HG02970 (cell line): ENCODE measurements at regions not wholly inside any gene's neighbourhood (a gene's known extent, or its start where the extent isn't known, plus 50 kb on each side); places are given as distances from the start of the nearest gene placed in this dataset.

ENCODE experiments used
- ATAC-seq: cut with Tn5 transposase; IDR thresholded peaks from one replicate; pipeline ENCODE4 v1.9.1; 2021; ENCODE audit warnings: mild to moderate bottlenecking, moderate library complexity, moderate number of reproducible peaks; ENCODE audit not compliant: unreplicated experiment, low FRiP score

GRCh38 chr6:97867177-97867576, 584.2 kb upstream of the MMS22L start:
- no peak for ATAC-seq

DNA sequence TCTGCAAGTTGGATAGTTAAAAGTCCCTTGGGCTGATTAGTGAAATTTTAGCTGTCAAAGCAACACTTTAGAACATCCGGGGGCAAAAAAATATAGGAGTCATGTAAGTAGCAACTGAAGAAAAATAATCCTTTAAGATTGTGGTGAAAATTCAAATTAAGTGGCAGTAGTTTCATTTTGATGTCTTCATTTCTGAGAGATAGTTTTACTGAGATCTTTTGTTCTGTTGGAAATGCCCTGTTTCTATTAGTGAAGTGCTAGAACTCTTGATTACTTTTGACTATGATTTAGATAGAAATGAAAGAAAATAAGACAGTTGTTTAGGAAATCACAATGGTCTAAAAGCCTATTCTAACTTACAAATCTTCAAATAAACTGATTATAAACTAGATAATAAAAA, 587.3 kb upstream of the MMS22L start:
- no peak for ATAC-seq

DNA sequence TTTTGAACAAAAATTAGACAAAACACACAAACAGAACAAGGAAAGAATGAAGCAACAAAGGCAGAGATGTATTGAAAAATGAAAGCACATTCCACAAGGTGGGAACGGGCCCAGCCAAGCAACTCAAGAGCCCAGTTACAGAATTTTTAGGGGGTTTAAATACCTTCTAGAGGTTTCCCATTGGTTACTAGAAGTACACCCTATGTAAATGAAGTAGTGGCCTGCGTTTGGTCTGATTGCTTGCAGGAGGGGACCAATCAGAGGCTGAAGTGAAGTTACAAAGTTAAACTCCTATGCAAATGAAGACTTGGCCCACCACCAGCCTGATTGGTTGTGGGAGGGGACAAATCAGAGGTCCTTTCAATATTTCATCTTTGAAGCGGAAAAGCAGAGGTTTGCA, 593.7 kb upstream of the MMS22L start:
- ATAC-seq: no peak

GRCh38 chr6:97882755-97883154, 599.7 kb upstream of the MMS22L start:
- no peak for ATAC-seq

DNA sequence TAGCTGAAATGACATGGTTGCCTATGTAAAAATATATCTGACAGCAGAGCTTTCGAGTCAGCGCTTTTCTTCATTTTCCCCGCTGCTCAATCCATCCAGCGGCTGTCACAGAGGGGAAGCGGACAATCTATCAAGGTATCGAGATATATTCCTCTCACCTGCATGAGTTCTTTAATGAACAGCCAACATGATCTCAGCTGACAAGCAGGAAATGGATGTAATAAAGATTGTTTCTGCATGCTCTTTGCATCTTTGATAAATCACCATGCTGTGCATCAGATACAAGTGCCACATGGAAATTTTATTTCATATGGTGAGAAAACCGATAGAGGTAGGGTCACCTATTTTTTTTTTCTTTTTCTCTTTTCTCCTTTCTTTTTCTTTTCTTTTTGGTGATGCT, 602.3 kb upstream of the MMS22L start:
- no peak for ATAC-seq

DNA sequence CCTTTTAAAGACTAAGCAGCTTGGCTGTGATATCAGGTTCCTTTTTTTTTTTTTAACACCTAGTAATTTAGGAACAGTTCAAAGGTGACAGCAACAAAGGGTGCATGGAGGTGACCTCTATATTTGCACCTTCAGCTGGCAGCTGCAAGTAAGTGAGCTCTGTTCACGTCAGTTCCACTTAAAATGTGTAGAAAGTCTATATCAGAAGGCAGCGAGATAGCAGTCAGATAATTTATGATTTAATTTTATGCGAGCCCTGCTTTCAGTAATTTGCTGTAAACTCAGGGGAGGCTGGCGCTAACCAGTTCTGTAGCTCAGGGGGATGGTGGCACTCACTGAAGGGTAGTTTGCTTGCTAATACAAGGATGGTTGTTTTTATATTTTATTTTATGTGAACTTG, 602.8 kb upstream of the MMS22L start:
- ATAC-seq: no peak

DNA sequence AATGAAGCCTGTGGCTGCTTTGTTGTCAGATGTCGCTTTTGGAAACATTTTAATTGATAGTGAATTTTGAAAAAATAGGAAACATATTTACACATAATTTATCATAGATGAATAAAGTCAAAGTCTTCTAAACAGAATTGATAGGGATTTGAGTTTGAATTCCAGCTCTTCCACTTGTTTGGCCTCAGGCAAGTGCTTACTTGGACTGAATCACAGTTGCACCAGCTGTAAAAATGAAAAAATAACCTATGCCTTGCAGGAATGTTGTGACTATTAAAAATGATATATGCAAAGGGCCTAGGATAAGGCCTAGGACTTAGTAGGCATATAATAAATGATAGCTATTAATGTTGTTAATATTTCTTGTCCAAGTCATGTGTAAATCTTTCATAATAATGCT, 618.5 kb upstream of the MMS22L start:
- ATAC-seq: no peak

DNA sequence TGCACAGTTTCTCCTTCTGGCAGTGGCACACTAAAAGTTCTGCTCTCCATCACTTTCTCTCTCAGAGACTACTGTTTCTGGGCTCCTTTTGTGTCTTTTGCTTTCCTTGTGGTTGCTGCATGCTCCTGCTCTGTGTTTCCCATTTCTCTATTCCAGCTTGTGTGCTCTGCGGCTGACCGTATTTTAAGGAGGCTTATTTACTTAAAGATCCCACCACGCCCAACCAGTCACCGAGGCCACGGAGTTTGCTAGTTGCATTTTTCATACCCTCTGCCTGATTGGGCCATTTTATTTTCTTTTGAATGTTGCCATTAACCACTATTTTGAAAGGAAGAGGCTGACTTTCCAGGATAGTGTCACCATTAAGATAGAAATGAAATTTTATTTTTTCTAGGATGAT, 626.4 kb upstream of the MMS22L start:
- ATAC-seq: no peak

GRCh38 chr6:97913721-97914120, 630.7 kb upstream of the MMS22L start:
- no peak for ATAC-seq

GRCh38 chr6:97914912-97915311, 631.9 kb upstream of the MMS22L start:
- no peak for ATAC-seq

GRCh38 chr6:97915537-97915936, 632.5 kb upstream of the MMS22L start:
- ATAC-seq: no peak

DNA sequence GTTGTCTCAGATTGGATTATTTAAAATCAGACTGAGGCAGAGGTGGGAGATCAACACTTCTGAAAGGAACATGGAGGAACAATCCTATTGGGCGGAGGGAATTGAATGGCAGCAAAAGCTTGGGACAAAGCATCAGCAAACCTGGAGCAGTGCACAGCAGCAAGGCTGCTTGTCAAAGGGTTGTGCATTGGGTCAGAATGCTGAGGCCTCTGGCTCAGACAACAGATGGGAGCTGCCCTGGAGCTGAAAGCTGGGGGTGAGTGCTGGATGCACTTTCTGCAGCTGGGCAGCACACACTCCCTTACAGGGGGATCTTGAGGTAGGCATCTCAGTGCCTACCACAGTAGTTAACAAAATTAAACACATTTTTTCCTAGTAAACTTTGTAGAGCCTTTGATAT, 634.4 kb upstream of the MMS22L start:
- no peak for ATAC-seq

- ATAC-seq: no peak
Measured at GRCh38 chr6:97919046-97919445, 636.0 kb upstream of the MMS22L start.

DNA sequence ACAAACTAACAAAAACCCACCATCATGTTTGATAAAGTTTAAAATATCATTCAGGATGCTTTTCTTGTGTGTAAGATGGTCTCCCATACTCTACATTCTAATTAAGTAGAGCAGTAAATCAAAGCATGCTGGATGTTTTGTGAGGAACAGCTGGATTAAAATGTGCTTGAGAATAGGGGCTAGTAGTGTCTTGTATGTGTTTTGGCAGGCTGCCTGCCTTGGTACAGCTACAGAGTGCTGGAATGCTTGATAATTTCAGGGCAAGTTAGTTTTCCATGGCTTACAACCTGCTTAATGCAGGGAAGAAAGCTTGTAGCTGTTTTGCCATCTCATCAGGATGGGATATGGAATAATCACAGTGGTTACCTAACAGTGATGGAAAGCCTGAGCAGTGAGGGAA, 636.6 kb upstream of the MMS22L start:
- no peak for ATAC-seq

- ATAC-seq: no peak
Measured at GRCh38 chr6:97923249-97923648, 640.2 kb upstream of the MMS22L start.

DNA sequence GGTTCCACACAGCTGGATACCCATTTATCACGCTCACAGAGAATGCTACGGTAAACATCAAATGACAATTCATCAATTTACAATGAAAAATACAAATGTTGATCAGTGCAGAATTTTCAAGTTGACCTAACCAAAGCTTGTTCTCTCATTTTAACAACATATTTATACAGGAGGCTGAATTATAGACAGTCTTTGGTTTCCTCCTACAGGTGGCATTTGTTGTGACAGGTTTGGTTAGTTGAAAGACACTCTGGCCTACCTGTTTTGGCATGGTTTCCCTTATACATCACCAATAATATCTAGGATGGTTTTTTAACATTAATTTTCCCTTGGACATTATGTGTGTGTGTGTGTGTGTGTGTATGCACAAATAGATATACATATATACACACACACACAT, 642.5 kb upstream of the MMS22L start:
- no peak for ATAC-seq

GRCh38 chr6:97939440-97940168, 656.6 kb upstream of the MMS22L start:
- ATAC-seq: no peak

DNA sequence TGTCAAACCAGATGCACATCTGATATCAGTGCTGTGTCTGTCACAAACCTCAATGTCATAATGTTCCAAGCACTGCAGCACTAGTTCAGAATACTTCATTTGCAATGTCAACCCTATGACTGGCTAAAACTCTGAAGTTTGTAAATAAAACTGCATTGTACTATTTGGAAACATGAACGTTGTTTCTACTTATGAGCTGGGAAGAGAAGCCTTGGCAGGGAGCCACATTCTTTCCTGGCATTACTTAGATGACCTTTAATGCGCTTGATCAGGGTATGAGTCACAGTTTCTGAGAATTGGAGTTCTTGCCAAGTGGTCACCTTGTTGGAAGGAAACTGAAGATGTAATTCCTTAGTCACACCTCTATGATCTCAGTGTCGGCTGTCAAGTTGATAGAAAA, 664.8 kb upstream of the MMS22L start:
- no peak for ATAC-seq

GRCh38 chr6:97958134-97958533, 675.1 kb upstream of the MMS22L start:
- no peak for ATAC-seq

GRCh38 chr6:97963193-97963592, 680.2 kb upstream of the MMS22L start:
- ATAC-seq: no peak

DNA sequence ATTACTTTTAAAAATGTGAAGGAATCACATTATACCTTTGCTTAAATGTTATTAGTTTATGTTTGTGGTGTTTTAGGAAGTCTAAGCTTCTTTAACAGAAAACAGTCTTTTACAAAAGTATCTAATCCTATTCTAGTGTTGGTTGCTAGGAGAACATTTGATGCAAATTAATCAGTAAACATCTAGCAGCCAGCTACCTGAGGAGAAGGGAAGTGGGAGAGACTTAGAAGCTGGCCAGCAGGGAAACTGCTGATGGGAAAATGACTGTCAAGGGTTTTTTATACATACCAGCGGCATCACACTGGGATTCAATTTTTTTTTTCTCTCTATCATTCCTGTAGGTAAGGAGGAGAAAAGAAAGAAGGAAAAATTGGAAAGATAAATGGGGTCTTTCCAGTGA, 686.0 kb upstream of the MMS22L start:
- no peak for ATAC-seq

GRCh38 chr6:97977084-97977483, 694.1 kb upstream of the MMS22L start:
- ATAC-seq: no peak

DNA sequence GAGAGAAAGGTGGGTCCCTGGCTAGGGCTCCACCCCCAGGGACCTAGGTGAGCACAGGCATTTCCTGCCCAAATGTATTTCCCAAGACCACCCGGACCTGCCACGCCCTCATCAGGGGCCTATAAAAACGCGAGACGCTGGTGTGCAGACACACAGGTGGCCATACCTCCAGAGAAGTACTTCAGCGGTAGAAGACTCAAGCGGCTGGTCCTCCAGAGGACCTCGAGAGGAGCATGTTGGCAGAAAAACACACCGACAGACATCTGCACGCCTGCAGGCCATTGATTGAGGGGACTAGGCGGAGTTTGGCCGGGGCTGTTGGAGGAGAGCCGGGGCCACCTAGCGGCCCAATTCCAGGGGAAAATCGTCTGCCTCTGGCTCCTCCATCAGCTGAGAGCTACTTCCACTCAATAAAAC, 695.8 kb upstream of the MMS22L start:
- ATAC-seq: no peak
